ENCODE measurements at regions not wholly inside any gene's neighbourhood (a gene's known extent, or its start where the extent isn't known, plus 50 kb on each side); places are given as distances from the start of the nearest gene placed in this dataset.

GRCh38 chr13:71242201-71242600, 624.8 kb downstream of the DACH1 start:
- in situ Hi-C loops (cut with HindIII; ENCODE audit: low sequenced_read_pairs) = no loop called here
- H3K4me3 ChIP-seq (ENCODE audit: low read depth, low read length) = no peak overlapping the region
- no peak for TF ChIP-seq CTCF (IDR thresholded peaks at IDR 0.05; ENCODE audit: low read depth, low read length, missing control alignments)
- peak; percentile 39 for DNase-seq (ENCODE audit: low read depth)

GRCh38 chr13:71240911-71241310, 626.1 kb downstream of the DACH1 start:
- in situ Hi-C loops (cut with HindIII; ENCODE audit: low sequenced_read_pairs) = no loop called here
- DNase-seq (ENCODE audit: low read depth) = peak; percentile 9
- TF ChIP-seq CTCF (IDR thresholded peaks at IDR 0.05; ENCODE audit: low read depth, low read length, missing control alignments) = peak; percentile 69
- H3K4me3 ChIP-seq (ENCODE audit: low read depth, low read length) = no peak overlapping the region

DNA sequence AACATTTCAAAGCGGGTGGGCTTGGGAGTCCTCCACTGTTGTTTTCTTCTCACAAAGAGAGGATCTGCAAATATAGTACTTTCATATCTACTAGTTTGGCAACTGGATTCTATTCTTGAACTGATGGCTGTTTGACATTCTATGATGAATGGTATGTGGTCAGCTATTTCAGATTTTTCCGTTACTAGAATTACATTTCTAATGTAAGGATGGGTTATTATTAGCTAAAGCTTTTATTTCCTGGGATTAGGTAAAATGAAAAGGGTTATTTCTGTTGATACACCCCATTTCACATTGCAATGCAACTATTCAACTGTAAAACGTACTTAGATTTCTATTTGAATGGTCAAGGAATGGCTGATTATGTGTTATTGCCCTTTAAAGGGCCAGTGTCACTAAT, 629.7 kb downstream of the DACH1 start:
- in situ Hi-C loops (cut with HindIII; ENCODE audit: low sequenced_read_pairs) = no loop called here
- H3K4me3 ChIP-seq (ENCODE audit: low read depth, low read length) = no peak overlapping the region
- no peak for DNase-seq (ENCODE audit: low read depth)
- TF ChIP-seq CTCF (IDR thresholded peaks at IDR 0.05; ENCODE audit: low read depth, low read length, missing control alignments) = no peak

GRCh38 chr13:71219698-71220415, 647.1 kb downstream of the DACH1 start:
- TF ChIP-seq CTCF (IDR thresholded peaks at IDR 0.05; ENCODE audit: low read depth, low read length, missing control alignments) = no peak
- no peak for DNase-seq (ENCODE audit: low read depth)
- in situ Hi-C loops (cut with HindIII; ENCODE audit: low sequenced_read_pairs) = no loop called here
- H3K4me3 ChIP-seq (ENCODE audit: low read depth, low read length) = no peak overlapping the region

DNA sequence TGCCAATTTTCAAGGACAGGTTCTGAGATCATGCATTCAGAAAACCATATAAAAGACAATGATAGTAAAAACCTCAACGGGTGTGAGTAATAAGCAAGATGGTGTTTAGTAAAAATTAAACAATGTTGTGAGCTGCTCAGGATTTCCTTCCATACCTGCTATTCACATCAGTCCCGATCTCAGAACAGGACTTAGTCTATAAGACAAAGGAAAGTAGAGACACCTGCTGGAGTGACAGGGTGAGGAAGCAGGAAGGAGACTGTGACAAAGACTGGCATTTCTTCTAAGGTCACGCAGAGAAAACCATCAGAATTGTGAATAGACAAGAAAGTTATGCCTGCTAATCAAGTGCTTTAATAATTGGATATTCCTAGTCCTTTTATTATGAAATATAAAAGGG, 648.0 kb downstream of the DACH1 start:
- DNase-seq (ENCODE audit: low read depth) = no peak
- no peak overlapping the region for H3K4me3 ChIP-seq (ENCODE audit: low read depth, low read length)
- no peak for TF ChIP-seq CTCF (IDR thresholded peaks at IDR 0.05; ENCODE audit: low read depth, low read length, missing control alignments)
- in situ Hi-C loops (cut with HindIII; ENCODE audit: low sequenced_read_pairs) = no loop called here

DNA sequence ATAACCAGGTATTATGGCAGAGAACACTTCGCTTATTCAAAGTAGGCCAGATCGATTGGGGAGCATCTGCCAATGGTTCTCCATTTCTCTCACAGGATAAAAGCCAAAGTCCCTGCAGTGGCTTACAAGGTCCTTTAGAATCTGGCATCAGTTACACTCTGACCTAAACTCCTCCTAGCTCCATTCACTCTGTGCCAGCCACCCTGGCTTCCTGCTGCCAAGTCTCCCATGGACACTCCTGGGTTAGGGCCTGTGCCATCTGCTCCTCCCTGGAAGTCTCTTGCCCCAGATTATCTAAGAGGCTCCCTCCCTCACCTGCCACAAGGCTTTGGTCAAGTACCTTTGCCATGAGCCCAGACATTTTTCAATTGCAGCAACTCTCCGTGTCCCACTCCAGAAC, 649.2 kb downstream of the DACH1 start:
- in situ Hi-C loops (cut with HindIII; ENCODE audit: low sequenced_read_pairs) = no loop called here
- no peak overlapping the region for H3K4me3 ChIP-seq (ENCODE audit: low read depth, low read length)
- no peak for TF ChIP-seq CTCF (IDR thresholded peaks at IDR 0.05; ENCODE audit: low read depth, low read length, missing control alignments)
- no peak for DNase-seq (ENCODE audit: low read depth)

Data from astrocyte of the cerebellum (primary cell).